ENCODE measurements at regions not wholly inside any gene's neighbourhood (a gene's known extent, or its start where the extent isn't known, plus 50 kb on each side); places are given as distances from the start of the nearest gene placed in this dataset.

DNA sequence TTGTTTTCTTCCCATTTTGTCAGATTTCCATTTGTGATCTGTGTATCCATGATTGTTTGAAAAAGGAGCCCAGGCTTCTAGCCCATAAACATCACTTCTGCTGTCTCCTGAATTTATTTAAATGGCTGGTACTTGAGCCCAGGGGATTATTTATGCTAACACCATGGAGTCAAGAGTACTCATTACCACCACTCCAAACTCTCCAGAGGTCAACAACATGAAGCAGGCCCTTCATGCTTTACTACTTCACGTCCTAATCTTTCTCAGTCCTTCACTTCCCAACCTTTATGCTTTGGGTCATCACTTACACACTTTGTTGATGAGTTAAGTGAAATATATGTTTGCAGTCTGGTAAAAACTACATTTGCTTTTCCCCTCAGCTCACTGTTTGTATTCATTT, 247.8 kb downstream of the BMP2 start:
- TF ChIP-seq POLR2A (IDR thresholded peaks at IDR 0.05) (no peak), EP300 (IDR thresholded peaks at IDR 0.05) (no peak)
- TF ChIP-seq, protein P1, sequence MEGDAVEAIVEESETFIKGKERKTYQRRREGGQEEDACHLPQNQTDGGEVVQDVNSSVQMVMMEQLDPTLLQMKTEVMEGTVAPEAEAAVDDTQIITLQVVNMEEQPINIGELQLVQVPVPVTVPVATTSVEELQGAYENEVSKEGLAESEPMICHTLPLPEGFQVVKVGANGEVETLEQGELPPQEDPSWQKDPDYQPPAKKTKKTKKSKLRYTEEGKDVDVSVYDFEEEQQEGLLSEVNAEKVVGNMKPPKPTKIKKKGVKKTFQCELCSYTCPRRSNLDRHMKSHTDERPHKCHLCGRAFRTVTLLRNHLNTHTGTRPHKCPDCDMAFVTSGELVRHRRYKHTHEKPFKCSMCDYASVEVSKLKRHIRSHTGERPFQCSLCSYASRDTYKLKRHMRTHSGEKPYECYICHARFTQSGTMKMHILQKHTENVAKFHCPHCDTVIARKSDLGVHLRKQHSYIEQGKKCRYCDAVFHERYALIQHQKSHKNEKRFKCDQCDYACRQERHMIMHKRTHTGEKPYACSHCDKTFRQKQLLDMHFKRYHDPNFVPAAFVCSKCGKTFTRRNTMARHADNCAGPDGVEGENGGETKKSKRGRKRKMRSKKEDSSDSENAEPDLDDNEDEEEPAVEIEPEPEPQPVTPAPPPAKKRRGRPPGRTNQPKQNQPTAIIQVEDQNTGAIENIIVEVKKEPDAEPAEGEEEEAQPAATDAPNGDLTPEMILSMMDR (IDR thresholded peaks at IDR 0.05): no peak
- Histone ChIP-seq H3K4me1 (no peaks in the 10 kb centered on the region), H3K4me3 (no peak overlapping the region), H3K27ac (no peak overlapping the region), H3K9me3 (no peaks in the 10 kb centered on the region), H3K27me3 (no peaks in the 10 kb centered on the region), H3K36me3 (no peaks in the 10 kb centered on the region)
- WGBS, 2 donors: 41 to 57% methylated on average over 1 of the region's 1 CpG
- no peak for DNase-seq (ENCODE audit: low spot score in 2 of 2)

DNA sequence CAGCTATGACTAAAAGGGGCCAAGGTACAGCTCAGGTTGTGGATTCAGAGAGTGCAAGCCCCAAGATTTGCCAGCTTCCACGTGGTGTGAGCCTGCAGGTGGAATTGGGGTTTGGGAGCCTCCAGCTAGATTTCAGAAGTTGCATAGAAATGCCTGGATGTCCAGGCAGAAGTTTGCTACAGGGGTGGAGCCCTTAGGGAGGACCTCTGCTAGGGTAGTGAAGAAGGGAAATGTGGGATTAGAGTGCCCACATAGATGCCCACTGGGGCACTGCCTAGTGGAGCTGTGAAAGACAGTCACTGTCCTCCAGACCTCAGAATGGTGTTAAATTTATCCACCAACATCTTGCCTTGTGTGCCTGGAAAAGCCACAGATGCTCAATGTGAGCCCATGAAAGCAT, 255.1 kb downstream of the BMP2 start:
- Histone ChIP-seq H3K27ac (no peak overlapping the region), H3K27me3 (no peaks in the 10 kb centered on the region), H3K4me1 (no peaks in the 10 kb centered on the region), H3K36me3 (no peaks in the 10 kb centered on the region), H3K4me3 (no peak overlapping the region), H3K9me3 (peaks cover 0 to 7% (median 0%) of the 10 kb centered on the region in 4 donors)
- 29 to 42% methylated on average over 1 of the region's 1 CpG for WGBS, 2 donors
- TF ChIP-seq EP300 (IDR thresholded peaks at IDR 0.05): no peak
- TF ChIP-seq, protein P1 (IDR thresholded peaks at IDR 0.05): no peak
- no peak for TF ChIP-seq POLR2A (IDR thresholded peaks at IDR 0.05)
- no peak for DNase-seq (ENCODE audit: low spot score in 2 of 2)

DNA sequence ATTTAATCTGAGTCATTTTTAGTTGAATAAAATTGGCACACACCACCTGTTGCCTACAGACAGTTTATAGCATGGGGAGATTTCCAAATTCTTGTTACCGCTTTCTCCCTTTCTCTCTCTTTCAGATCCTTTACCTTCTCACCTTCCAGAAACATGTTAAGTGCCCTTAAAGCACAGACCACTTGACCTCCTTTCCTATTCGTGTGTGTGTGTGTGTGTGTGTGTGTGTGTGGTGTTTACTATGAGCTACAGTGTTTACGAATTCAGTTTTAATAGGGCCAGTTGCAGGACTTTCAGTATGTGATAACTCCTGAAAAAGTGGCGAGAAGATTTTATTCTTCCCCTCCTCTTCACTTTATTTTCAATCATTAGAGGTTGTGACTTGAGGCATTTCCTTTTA, 258.1 kb downstream of the BMP2 start:
- whole genome bisulfite sequencing, 2 donors: 45 to 52% methylated on average over 4 of the region's 4 CpGs

DNA sequence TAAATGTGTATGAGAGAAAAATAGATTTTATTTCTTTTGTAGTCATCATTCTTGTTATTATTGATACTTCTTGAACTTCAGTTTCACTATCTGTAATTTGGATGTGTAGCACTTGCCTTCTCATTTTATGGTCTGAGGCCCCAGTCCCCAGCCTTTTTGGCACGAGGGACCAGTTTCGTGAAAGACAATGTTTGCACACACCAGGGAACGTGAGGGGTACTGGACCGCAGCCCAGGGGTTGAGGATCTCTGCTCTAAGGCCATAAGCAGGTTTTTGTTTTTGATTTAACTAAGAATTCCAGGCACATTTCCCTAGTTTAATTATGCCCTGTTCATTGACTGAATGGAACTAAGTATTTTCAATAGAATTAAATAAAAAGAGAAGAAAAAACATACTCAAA, 261.5 kb downstream of the BMP2 start:
- TF ChIP-seq POLR2A (IDR thresholded peaks at IDR 0.05) (no peak), EP300 (IDR thresholded peaks at IDR 0.05) (no peak)
- TF ChIP-seq, protein P1 (IDR thresholded peaks at IDR 0.05): no peak
- 65 to 71% methylated on average over 4 of the region's 4 CpGs for WGBS, 2 donors

More for the DNA sequence above, 258.1 kb downstream of the BMP2 start:
- Histone ChIP-seq H3K27me3 (no peaks in the 10 kb centered on the region), H3K4me1 (no peaks in the 10 kb centered on the region), H3K4me3 (no peak overlapping the region), H3K9me3 (peaks cover 0 to 7% (median 0%) of the 10 kb centered on the region in 4 donors), H3K27ac (no peak overlapping the region), H3K36me3 (no peaks in the 10 kb centered on the region)
- no peak for TF ChIP-seq EP300 (IDR thresholded peaks at IDR 0.05)
- DNase-seq (ENCODE audit: low spot score in 2 of 2): no peak

DNA sequence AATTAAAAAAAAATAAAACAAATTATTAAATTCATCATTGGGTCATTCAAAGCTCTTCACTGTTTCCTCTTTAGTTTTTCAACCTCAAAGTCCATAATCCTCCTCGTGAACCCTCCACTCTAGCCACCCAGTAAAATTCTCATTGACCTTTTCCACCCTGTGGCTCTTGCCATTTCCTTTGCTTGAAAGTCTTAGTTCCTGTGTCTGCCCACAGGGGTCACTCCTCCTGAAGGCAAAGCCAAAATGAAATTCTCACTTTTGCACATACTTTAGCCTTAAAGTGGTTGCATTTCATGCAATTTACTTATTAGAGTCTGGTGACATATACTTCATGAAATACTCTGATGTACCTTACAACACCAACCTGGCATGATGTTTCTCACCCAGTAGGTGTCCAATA, 263.7 kb downstream of the BMP2 start:
- Histone ChIP-seq H3K36me3 (no peaks in the 10 kb centered on the region), H3K9me3 (no peaks in the 10 kb centered on the region), H3K27ac (no peak overlapping the region), H3K4me1 (no peaks in the 10 kb centered on the region), H3K27me3 (no peaks in the 10 kb centered on the region), H3K4me3 (no peak overlapping the region)
- DNase-seq (ENCODE audit: low spot score in 2 of 2): no peak
- WGBS, 2 donors: 19 to 23% methylated on average over 1 of the region's 1 CpG
- TF ChIP-seq POLR2A (IDR thresholded peaks at IDR 0.05) (no peak), EP300 (IDR thresholded peaks at IDR 0.05) (no peak)
- TF ChIP-seq, protein P1 (IDR thresholded peaks at IDR 0.05): no peak

More for the DNA sequence above, 261.5 kb downstream of the BMP2 start:
- Histone ChIP-seq H3K27me3 (no peaks in the 10 kb centered on the region), H3K9me3 (no peaks in the 10 kb centered on the region), H3K27ac (no peak overlapping the region), H3K4me1 (no peaks in the 10 kb centered on the region), H3K36me3 (no peaks in the 10 kb centered on the region), H3K4me3 (no peak overlapping the region)
- DNase-seq (ENCODE audit: low spot score in 2 of 2): no peak

DNA sequence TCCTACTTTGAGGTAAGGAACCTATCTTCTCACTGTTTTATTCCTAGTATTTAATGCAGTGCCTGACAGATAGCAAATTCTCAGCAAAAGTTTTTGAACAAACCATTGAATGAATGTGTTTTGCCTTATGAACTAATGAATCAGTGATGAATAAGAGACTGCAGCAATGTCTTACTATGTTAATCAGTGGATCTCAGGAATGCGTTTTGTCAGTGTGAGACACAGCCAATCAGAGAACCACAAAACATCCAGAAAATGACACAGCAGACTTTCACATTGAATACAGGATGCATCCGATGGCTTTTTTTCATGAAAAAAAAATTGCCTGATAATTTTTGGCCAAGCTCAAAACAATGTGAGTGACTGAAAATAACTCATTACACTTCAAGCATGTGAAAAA, 270.5 kb downstream of the BMP2 start:
- no peaks in the 10 kb centered on the region for H3K4me1 ChIP-seq
- no peaks in the 10 kb centered on the region for H3K9me3 ChIP-seq
- DNase-seq (ENCODE audit: low spot score in 2 of 2): no peak
- no peak overlapping the region for H3K27ac ChIP-seq
- TF ChIP-seq, protein P1 (IDR thresholded peaks at IDR 0.05): no peak
- TF ChIP-seq EP300 (IDR thresholded peaks at IDR 0.05) (no peak), POLR2A (IDR thresholded peaks at IDR 0.05) (no peak)
- no peak overlapping the region for H3K4me3 ChIP-seq
- H3K27me3 ChIP-seq: no peaks in the 10 kb centered on the region
- WGBS, 2 donors: 64 to 70% methylated on average over 2 of the region's 2 CpGs
- H3K36me3 ChIP-seq: no peaks in the 10 kb centered on the region

Measured in tibial nerve (tissue), 4 donors.